MM.1S (cell line): ENCODE measurements at regions not wholly inside any gene's neighbourhood (a gene's known extent, or its start where the extent isn't known, plus 50 kb on each side); places are given as distances from the start of the nearest gene placed in this dataset.

Source experiments
- EZH2 ChIP-seq: fragments of 300-600 bp; sonication (generic); optimal IDR thresholded peaks from 2 replicates; pipeline ENCODE3; 2017; ENCODE audit warnings: low read depth, mild to moderate bottlenecking, antibody characterized with exemption, low read length, mixed read lengths
- EZH2phosphoT487 ChIP-seq: fragments of 300-600 bp; sonication (generic); IDR thresholded peaks from 2 replicates; pipeline ENCODE4 v1.6.1; 2018; ENCODE audit warnings: antibody characterized with exemption, low read length
- TF ChIP-seq, protein P1 (sequence below): fragments of 300-600 bp; sonication (generic); IDR thresholded peaks from 2 replicates; pipeline ENCODE4 v1.5.1; 2016; ENCODE audit warnings: antibody characterized with exemption, low read length, mixed read lengths

DNA sequence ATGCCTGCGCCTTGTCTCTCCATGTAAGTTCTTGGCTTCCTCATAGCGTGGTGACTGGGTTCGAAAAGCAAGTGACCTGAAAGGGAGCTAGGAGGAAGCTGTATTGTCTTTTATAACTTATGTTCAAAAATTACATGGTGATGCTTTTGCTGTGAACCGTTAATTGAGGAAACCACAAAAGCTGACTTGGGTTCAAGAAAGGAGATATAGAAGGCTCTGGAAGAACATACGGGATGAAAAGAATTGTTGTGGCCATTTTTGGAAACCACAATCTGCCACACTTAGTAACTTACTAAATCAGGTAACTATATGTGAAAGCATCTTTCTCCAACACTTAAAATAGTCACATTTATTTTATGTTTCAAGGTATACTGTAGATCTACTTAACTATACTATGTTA, 177.0 kb upstream of the RBMS1 start:
- TF ChIP-seq, protein P1, sequence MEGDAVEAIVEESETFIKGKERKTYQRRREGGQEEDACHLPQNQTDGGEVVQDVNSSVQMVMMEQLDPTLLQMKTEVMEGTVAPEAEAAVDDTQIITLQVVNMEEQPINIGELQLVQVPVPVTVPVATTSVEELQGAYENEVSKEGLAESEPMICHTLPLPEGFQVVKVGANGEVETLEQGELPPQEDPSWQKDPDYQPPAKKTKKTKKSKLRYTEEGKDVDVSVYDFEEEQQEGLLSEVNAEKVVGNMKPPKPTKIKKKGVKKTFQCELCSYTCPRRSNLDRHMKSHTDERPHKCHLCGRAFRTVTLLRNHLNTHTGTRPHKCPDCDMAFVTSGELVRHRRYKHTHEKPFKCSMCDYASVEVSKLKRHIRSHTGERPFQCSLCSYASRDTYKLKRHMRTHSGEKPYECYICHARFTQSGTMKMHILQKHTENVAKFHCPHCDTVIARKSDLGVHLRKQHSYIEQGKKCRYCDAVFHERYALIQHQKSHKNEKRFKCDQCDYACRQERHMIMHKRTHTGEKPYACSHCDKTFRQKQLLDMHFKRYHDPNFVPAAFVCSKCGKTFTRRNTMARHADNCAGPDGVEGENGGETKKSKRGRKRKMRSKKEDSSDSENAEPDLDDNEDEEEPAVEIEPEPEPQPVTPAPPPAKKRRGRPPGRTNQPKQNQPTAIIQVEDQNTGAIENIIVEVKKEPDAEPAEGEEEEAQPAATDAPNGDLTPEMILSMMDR = no peak
- TF ChIP-seq EZH2 (no peak), EZH2phosphoT487 (no peak)
